CD4-positive, alpha-beta T cell treated with Interleukin-6 at 100 ng/mL for 8 hours (primary cell): ENCODE measurements at regions not wholly inside any gene's neighbourhood (a gene's known extent, or its start where the extent isn't known, plus 50 kb on each side); places are given as distances from the start of the nearest gene placed in this dataset.
"Not testable (repeated sequence)": the region's sequence is repeated elsewhere in the genome, so short reads cannot be mapped to it uniquely, and the experiment has no call there.

Experiments used
- DNase-seq: peaks from one replicate; pipeline ENCODE4 v3.0.0-alpha.2; 2020; ENCODE audit warnings: mixed read lengths, low spot score

DNA sequence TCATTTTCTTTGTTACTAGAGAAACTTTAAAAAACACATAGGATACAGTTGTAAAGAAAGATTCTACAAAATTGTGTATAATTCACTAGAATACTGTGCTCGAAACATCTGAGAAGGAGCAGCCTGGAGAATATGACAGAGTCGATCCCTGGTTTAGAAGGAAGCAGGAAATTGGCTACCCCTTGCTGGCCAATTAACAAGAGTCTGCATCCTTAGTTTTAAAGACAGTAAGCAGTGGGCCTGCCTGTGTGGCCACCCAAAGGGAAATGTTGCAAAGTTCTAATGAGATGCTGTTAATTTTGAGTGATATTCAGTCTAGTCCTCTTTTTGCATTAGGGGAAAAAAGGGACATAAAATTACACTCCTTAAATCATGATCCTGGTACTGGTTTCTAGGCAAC, 988.6 kb downstream of the PCDH17 start:
- no peak for DNase-seq

DNA sequence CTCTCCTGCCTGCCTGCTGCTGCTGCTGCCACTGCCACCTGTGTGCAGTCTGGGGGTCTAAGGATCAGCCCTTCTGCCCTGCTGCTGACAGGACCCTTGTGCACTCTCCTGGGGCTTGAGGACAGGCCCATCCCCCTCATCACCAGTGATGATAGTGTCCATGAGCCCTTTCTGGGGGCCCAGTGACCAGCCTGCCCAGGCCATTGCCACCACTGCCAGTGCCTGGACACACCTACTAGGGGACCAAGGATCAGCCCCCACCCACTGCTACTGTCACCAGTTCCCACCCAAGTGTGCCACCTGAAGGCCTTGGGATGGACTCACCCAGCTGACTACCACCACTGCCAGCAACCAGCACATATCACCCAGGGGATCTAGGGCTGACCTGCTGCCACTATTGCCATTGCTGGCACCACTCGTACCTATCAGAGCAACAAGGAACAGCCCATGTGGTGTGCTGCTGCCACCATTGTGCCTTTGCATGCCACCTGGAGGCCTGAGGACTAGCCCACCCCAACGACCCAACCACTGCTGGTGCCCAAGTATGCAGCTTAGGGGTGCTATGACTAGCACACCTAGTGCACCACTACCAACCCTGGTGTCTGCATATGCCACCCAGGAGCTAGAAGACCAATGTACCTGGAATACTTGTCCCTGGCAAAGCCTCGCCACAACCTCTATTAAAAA, 994.3 kb downstream of the PCDH17 start:
- no peak for DNase-seq

DNA sequence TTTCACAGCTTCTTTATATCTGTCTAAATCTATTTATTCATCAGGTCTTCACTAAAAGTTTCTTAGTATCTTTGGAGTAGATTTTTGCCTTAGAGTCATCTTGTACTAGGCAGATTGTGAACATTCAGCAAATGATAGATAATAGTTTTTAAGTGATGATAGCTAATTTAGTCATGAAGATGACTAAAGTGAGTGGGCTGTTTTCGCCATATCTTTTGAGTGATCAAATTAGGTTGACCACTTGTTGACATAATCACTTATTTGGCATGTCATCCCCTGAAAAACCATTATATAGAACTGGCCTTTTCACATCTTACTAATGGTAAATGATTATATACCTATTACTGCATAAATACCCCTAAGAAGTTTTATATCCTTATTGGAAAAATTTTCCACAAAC, 999.2 kb downstream of the PCDH17 start:
- no peak for DNase-seq

DNA sequence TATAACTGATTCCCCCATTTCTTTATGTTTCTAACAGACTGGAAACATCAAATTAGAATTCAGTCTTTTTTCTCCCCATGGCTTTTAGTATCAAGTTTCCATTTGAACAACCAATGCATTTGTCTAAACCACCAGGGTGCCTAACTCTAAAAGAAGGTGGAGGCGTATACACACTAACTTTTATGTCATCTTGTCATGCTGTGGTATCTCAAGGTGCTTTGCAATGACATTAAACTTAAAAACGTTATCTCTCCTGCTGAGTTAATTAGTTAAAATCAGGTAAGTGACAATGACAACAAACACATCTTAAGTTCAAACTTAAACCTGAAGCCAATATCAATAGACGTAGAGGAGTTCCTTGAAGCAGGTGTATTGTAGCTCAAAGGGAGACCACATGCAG, 1001.7 kb downstream of the PCDH17 start:
- DNase-seq, result no peak

DNA sequence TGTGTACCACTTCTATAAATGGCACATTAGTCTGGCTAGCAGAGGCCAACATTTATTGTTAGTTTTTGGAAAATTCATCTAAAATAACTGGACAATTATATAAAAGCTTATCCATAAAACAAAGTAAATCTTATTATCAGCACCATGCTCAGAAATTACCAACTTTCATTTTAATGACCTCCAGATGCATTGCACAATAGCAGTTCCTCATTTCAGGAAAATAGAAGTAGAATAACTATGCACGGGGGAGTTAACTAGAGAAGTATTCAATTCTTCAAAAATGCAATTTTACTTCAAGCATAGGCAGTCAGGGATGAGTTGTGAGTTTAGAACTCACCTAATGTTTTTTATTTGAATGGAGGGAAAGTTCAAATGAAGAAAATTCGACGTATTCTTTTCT, 1023.5 kb downstream of the PCDH17 start:
- DNase-seq, result no peak

DNA sequence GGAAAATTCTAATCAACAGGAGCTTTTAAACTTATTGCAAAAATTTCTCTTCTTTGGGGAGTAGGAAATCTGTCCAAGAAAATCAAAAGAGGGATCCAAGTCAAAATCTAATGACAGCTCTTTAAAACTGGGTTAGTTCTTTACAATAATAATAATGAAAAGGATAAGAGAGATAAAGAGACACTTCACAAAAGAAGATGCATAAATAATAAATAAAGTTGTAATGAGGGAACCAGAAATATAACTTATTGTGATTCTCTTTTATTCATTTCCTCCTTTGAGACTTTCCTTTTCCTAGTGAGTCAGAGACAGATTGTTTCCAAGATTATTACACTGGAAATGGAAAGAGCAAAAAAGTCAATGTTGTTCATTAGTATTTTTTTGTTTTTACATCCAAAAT, 1029.3 kb downstream of the PCDH17 start:
- DNase-seq, result no peak

DNA sequence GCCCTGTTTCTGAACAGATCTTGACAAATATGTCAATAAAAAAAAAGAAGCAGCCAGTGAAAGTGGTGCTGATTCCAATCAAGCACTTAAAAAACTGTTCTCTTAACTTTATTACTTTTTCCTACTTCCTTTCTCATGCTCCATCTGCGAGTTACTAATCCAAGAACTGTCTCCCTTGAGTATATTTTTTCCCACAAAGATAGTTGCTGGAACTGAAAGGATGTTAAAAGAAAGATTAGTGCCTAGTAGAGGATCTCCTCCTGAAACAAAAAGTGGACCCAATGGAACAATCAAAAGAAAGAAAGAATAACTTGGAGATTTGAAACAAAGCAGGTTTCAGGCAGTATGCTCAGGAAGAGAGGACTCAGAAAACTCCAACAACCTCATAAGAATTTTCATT, 1034.8 kb downstream of the PCDH17 start:
- no peak for DNase-seq

DNA sequence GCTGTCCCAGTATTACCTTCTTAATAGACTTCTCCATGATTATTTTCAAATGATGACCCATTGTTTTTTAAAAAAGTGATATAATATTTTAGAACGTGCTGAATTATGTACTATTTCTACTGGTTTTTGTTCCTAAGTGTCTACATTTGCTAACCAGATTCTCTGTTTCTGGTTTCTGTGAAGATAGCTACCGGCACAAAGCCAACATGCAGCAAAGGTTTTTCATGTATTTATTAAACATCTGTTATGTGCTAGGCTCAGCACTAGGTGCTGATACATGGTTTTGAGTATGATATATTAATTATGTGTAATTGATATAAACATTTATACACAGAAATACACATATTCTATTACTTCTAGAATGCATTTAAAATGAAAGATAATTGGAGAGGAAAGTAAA, 1035.6 kb downstream of the PCDH17 start:
- DNase-seq, result no peak

DNA sequence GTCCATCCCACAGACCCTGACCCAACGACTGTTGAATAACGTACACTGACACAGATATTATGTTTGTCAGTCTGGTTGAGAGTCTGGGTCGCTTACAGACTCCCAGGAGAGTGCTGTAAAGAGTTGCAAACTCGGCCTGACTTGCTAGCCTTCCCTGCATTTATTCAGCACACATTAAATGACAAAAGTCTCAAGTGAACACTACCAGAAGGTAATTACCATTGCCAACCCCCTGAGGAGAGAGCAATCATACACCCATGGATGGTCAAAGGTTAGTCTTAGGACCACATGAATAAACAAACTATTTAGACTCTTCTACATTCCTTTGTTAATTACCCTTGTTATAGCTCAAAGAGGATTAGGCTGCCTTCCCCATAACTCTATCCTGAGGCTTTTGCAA, 1048.6 kb downstream of the PCDH17 start:
- no peak for DNase-seq

DNA sequence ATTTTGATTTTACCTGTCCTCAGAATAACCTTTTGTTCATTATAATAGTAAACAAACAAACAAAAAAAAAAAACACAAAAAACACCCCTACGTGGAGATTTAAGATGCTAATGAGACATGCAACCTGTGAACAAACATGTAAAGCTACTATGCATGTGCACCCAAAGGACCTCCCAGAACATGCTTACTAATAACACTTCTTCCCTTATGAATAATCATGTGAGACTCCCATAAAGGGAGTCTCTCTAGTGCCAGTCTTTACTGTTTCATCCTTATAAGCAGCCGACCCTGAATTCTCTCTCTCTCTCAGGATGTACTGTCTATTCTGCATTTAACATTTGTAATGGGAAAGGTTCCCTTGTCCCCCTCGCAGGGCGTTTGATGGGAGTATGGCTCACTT, 1051.1 kb downstream of the PCDH17 start:
- DNase-seq, result no peak

DNA sequence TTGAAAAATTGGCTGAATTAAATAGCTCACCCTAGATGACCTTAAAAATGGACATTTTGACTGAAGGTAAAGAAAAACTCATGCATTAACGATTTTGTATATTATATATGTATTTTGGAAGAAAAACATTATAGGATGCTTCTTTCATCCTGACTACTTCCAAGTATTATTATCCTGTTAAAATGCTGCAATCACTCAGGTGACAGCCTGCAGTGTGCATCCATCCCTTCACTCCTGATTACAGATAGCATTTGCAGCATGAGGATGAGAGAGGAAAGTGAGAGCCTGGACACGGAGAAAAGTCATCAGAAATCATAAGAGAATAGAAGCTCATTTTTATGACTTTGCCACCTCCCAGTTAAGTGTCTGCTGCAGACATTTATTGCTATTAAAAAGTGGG, 1055.6 kb downstream of the PCDH17 start:
- DNase-seq, result no peak

DNA sequence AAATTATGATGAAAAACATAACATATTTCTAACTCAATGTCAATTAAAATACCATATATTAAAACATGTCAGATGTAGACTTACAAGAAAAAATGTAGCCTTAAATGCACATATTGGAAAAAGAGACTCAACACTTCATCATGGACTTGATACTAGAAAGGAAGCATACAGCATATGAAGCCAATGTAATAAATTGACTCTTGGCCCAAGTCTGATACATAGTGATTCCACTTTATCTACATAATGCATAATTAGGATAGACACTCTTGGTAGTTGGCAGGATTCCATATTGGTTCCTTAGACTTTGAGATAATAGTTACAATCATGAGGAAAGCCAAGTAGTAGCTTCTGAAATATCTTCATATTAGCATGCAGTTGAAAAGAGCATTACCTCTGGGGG, 1067.0 kb downstream of the PCDH17 start:
- no peak for DNase-seq

DNA sequence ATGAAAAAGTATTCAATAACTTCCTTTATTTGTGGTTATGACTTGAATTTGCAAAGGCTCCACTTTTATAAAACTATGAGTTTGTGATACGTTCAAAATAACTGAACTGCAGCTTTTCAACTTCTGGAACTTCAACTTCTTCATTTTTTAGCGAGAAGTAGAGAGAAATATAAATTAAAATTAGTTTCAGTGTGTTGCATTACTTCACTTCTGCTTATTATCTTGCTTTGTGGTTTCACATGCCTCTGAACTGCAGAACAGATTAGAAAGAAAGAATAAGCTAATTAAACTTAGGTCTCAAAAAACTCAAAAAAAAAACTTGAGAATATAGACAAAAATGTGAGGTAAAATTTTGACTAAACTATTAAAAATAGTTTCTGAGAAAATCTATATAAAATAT, 1073.4 kb downstream of the PCDH17 start:
- no peak for DNase-seq

DNA sequence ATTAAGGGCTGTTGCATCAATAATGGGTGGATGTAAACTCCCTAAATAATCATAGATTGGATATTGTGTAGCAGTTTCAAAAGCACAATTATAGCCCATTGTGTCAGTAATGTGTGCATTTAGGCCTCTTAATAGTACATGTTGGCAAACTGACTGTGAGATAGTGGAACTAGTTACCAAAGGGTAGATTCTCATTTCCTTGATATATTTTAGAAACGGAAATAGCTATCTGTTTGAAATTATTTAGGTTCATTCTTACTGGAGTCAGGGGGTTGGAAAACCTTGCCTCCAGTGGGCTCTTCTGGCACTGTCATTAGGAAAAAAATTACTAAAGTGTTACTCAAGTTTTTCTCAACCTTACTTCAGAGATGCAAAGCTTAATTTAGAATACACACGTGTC, 1074.9 kb downstream of the PCDH17 start:
- no peak for DNase-seq

DNA sequence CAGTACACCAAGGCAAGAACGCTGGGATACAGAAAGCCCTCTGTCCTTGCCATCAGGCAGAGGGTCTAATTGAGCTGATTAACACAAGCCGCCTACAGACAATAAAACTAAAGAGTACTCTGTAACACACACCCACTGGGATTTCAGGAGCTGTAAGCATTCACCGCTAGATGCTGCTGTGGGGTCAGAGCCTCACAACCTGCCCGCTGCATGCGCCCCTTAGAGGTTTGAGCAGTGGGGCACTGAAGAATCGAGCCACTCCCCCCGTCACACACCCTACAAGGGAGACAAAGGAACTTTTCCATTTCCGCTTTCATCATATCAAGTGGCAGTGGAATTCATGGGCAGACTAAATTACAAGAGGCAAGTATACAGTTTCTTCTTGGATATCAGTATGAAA, 1080.6 kb downstream of the PCDH17 start:
- no peak for DNase-seq

DNA sequence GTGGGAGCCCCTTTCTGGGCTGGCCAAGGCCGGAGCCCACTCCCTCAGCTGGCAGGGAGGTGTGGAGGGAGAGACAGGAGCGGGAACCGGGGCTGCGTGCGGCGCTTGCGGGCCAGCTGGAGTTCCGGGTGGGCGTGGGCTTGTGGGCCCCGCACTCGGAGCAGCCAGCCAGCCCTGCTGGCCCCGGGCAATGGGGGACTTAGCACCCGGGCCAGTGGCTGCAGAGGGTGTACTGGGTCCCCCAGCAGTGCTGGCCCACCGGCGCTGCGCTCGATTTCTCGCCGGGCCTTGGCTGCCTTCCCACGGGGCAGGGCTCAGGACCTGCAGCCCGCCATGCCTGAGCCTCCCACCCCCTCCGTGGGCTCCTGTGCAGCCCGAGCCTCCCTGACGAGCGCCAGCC, 1082.5 kb downstream of the PCDH17 start:
- DNase-seq, result not testable (repeated sequence)

DNA sequence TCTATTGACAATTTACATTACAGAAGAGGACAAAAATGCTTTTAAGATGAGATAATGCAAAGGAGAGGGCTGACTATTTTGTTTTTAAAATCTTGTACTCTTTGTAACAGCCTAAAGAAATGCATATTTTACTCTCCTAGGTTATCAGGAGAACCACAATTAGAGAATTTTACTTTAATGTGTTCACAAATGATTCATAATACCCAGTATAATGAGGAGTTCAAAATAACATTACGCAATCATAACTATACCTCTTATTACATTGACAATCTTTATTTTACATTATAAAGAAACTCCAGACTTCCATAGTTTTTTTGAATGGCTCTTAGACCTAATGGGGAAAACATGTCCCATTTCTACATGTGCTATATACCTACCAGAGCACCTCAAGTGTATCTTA, 1089.7 kb downstream of the PCDH17 start:
- DNase-seq, result no peak

DNA sequence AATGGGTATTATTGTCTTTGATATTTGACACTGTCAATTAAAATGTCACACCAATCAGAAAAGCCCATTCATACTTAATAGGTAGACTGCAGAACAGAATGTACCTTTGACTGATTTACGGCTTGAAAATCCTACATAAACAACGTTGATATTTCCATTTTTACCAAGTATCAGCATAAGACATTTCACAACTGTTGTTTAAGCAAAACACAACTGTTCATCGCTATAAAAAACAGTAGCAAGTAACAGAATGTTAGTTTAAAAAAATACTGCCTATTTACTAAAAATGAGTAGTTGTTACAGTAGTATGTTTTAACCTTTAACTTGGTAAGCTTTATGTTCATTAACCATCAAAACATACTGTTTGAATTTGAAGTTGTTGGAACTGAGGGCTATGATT, 1096.6 kb downstream of the PCDH17 start:
- DNase-seq, result no peak

DNA sequence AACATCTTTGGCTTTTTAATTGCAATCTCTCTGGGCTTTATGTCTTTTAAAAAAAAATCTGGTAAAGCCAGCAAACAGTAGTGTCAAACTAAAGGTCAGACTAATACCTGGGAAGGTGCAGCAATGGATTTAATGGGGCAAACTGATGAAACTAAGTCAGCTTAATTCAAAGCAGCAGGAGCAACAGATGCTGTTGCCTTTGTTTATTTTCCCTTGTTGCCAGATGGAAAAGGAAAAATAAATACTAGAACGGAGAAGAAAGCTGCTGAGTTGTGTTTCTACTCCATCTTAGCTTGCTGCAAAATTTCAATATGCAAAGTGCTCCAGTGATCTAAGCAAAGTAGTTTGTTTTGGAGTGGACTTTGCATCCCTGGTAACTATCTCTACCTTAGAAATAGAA, 1097.8 kb downstream of the PCDH17 start:
- DNase-seq, result no peak

DNA sequence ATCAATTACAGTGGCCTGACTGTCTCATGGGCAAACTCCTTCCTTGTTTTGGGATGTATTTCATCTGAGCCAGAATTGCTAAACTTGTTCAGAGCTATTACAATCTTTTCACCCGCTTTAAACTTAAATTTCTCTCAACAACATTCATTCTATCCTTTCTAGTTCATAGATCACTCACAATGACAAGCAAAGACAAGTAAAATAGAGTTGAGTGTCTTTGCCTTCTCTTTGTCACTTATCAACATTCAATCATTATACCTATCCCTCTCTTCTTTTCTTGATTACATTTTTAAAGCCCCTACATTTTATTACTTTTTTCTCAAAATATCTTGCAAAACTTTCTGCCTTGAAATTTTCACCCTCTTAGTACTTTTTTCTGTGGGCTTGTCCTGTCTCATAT, 1113.1 kb downstream of the PCDH17 start:
- DNase-seq, result no peak

DNA sequence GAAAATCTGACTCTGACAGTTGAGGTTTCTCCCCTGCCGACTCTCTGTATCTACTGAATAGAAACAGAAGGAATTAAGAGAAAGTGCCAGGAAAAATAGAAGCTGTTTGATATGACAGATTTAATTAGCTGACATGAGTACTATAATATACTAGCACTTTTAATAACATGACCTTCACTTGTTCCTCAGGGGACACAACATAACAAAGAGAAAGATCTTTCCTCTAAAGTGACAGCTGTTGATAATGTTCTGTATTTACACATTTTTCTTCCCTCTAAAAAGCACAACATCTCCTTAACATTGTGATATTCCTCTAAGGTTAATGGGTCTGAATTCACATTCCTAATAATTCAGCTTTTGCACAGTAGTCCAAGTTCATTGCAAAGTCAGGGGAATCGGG, 1136.0 kb downstream of the PCDH17 start:
- no peak for DNase-seq

DNA sequence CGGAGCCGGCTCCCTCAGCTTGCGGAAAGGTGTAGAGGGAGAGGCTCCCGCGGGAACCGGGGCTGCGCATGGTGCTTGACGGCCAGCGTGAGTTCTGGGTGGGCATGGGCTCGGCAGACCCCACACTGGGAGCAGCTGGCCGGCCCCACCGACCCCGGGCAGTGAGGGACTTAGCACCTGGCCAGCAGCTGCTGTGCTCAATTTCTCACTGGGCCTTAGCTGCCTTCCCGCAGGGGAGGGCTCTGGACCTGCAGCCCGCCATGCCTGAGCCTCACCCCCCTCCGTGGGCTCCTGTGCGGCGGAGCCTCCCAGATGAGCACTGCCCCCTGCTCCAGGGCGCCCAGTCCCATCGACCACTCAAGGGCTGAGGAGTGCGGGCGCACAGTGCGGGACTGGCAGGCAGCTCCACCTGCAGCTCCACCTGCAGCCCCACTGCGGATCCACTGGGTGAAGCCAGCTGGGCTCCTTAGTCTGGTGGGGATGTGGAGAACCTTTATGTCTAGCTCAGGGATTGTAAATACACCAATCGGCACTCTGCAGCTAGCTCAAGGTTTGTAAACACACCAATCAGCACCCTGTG, 1141.8 kb downstream of the PCDH17 start:
- no peak for DNase-seq

DNA sequence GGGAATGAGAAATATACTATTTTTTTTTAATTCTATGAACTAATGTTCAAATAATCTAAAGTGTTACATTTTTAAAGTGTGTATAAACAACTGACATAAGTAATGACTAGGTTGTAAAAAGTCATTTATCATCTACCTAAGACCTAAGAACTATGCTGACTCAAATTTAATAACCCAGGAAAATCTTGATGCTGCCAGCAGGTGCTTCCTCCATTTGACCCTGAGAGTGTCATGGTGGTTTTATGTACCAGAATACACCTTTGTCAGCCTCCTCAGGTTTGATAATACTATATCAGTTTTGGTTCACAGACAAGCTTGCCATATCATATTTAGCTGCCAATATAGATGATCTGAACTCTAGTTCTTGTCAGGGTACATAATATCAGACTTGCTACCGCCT, 1151.2 kb downstream of the PCDH17 start:
- no peak for DNase-seq

DNA sequence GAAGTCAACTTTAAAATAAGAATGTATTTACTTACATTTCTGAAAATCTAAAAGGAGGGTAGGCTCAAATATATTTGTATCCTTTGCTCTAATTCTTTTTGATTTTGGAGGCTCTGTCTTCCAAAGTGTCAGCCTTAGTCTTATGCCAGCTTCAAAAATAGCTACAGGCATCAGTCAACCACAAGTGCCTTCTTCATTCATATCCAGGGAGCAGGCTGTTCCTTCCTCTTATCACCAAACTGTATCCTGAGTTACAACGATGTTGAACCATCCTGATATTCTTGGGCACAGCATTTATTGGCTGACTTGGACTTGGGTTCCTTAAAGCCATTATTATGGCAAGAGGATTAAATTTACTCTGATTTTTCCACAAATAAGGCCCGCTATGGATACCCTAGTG, 1161.3 kb downstream of the PCDH17 start:
- no peak for DNase-seq
